Lower leg skin (tissue), 4 donors: ENCODE measurements at regions not wholly inside any gene's neighbourhood (a gene's known extent, or its start where the extent isn't known, plus 50 kb on each side); places are given as distances from the start of the nearest gene placed in this dataset.

Experiments used
- DNase-seq, 2 donors: peaks; one replicate each; pipeline ENCODE4 v3.0.0-alpha.2; 2019; ENCODE audit warnings: low spot score in 2 of 2
- H3K4me3 ChIP-seq: fragments of 200-600 bp; sonication (generic); 2 replicates; pipeline ENCODE4 v1.5.1; 2017; ENCODE audit warnings: mild to moderate bottlenecking, low read depth; ENCODE audit not compliant: poor library complexity, severe bottlenecking
- CTCF ChIP-seq, 3 donors: fragments of 450-650 bp; IDR thresholded peaks; one replicate each; pipeline ENCODE4 v1.5.1; 2016; ENCODE audit warnings: antibody characterized with exemption in 3 of 3, mild to moderate bottlenecking in 3 of 3, moderate library complexity in 2 of 3
- POLR2A ChIP-seq, 2 donors: fragments of 450-650 bp; IDR thresholded peaks; one replicate each; pipeline ENCODE4 v1.6.1; 2016 to 2017; ENCODE audit warnings: antibody characterized with exemption in 2 of 2, mild to moderate bottlenecking in 1 of 2, moderate library complexity in 1 of 2
- WGBS, 2 donors: methylation state at CpG; one replicate each; pipeline ENCODE4 v1.1.5; 2018; 5-methylcytosine and 5-hydroxymethylcytosine counted together
- intact Hi-C: fragments of 100-400 bp; cut with DNase I; formaldehyde crosslinking; loops from one replicate; pipeline ENCODE4 v1.15.0; 2023; ENCODE audit warnings: low total_unique reads

- 95 to 97% methylated on average over 2 of the region's 2 CpGs for WGBS, 2 donors
- no peak for DNase-seq
- H3K4me3 ChIP-seq = no peak overlapping the region
- intact Hi-C loops = no loop called here
- no peak for TF ChIP-seq POLR2A (IDR thresholded peaks at IDR 0.05)
These were observed 176.4 kb downstream of the PPP1R3A start for GRCh38 chr7:113742377-113742776.

DNA sequence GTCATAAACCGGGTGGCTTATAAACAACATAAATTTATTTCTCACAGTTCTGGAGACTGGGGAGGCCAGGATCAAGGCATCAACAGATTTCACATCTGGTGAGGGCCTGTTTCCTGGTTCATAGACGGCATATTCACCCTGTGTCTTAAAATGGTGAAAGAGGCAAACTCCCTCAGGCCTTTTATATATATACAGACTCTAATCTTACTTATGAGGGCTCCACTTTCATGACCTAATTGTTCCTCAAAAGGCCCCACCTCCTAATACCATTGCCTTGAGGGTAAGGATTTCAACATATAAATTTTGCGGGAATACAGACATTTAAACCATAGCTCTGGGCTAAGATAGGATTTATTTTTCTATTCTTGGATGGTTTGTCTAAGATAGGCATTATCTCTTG is 187.2 kb downstream of the PPP1R3A start:
- no peak for DNase-seq
- H3K4me3 ChIP-seq = no peak overlapping the region
- TF ChIP-seq CTCF (IDR thresholded peaks at IDR 0.05) (no peak), POLR2A (IDR thresholded peaks at IDR 0.05) (no peak)
- WGBS, 2 donors = 25 to 44% methylated on average over 3 of the region's 3 CpGs
- intact Hi-C loops = no loop called here

GRCh38 chr7:113730309-113730955 is 188.4 kb downstream of the PPP1R3A start:
- intact Hi-C loops = no loop called here
- WGBS, 2 donors = 37 to 53% methylated on average over 1 of the region's 1 CpG
- TF ChIP-seq POLR2A (IDR thresholded peaks at IDR 0.05) (no peak), CTCF (IDR thresholded peaks at IDR 0.05) (no peak)
- no peak overlapping the region for H3K4me3 ChIP-seq
- DNase-seq = no peak

- 73 to 79% methylated on average over 3 of the region's 3 CpGs for WGBS, 2 donors
- H3K4me3 ChIP-seq = no peak overlapping the region
- no peak for TF ChIP-seq CTCF (IDR thresholded peaks at IDR 0.05)
- TF ChIP-seq POLR2A (IDR thresholded peaks at IDR 0.05) = no peak
- intact Hi-C loops = no loop called here
- DNase-seq = no peak
These were observed 191.3 kb downstream of the PPP1R3A start for GRCh38 chr7:113727486-113727885.

DNA sequence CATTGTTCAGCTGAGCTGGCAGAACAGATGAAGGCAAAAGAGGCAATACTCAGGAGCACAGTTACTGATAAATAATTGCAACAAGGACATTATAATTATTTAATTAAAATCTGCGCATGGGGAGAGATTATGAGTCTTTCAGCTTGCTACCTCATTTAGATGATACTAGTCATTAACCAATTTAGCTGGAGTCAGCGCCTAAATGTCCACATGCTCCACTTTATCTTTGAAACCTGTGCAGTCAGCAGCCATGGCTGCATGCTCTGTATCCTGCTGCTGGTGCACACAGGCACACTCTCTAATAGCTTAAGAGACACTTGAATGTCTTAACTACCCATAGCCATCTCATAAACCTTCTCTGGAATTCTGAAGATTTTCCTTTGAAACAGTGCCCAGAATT is 196.8 kb downstream of the PPP1R3A start:
- H3K4me3 ChIP-seq = no peak overlapping the region
- intact Hi-C loops = no loop called here
- 49 to 86% methylated on average over 2 of the region's 2 CpGs for WGBS, 2 donors
- no peak for DNase-seq
- TF ChIP-seq CTCF (IDR thresholded peaks at IDR 0.05) = no peak
- no peak for TF ChIP-seq POLR2A (IDR thresholded peaks at IDR 0.05)

- TF ChIP-seq POLR2A (IDR thresholded peaks at IDR 0.05) (no peak), CTCF (IDR thresholded peaks at IDR 0.05) (no peak)
- WGBS, 2 donors = 60 to 69% methylated on average over 1 of the region's 1 CpG
- no peak overlapping the region for H3K4me3 ChIP-seq
- intact Hi-C loops = no loop called here
- no peak for DNase-seq
These were observed 201.1 kb downstream of the PPP1R3A start for GRCh38 chr7:113717739-113718138.
